ENCODE measurements at regions not wholly inside any gene's neighbourhood (a gene's known extent, or its start where the extent isn't known, plus 50 kb on each side); places are given as distances from the start of the nearest gene placed in this dataset.

DNA sequence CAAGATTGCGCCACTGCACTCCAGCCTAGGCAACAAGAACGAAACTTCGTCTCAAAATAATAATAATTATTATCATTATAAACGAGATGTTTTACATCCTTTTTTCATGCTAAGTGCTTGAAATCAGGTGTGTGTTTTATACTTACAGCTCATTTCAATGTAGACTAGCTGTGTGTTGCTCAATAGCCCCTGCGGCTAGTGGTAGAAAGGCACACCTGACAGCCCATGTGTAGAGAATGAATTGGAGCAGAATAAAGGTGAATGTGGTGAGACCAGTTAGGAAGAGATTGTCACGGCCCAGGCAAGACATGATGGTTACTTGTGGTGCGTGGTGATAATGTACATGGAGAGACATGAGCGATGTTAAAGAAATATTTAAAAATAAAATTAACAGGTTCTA lies 86.7 kb upstream of the TMEM26 start:
- no peak for TF ChIP-seq EZH2 (IDR thresholded peaks at IDR 0.05; ENCODE audit: borderline replicate concordance, low read depth, low read length, severe bottlenecking)
- TF ChIP-seq, protein P1, sequence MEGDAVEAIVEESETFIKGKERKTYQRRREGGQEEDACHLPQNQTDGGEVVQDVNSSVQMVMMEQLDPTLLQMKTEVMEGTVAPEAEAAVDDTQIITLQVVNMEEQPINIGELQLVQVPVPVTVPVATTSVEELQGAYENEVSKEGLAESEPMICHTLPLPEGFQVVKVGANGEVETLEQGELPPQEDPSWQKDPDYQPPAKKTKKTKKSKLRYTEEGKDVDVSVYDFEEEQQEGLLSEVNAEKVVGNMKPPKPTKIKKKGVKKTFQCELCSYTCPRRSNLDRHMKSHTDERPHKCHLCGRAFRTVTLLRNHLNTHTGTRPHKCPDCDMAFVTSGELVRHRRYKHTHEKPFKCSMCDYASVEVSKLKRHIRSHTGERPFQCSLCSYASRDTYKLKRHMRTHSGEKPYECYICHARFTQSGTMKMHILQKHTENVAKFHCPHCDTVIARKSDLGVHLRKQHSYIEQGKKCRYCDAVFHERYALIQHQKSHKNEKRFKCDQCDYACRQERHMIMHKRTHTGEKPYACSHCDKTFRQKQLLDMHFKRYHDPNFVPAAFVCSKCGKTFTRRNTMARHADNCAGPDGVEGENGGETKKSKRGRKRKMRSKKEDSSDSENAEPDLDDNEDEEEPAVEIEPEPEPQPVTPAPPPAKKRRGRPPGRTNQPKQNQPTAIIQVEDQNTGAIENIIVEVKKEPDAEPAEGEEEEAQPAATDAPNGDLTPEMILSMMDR (IDR thresholded peaks at IDR 0.05; ENCODE audit: borderline replicate concordance, extremely low read depth, low read length, poor library complexity, severe bottlenecking), result no peak
